K562 (cell line): ENCODE measurements at regions not wholly inside any gene's neighbourhood (a gene's known extent, or its start where the extent isn't known, plus 50 kb on each side); places are given as distances from the start of the nearest gene placed in this dataset.

Experiments
- ATAC-seq: fragments of 200-7000 bp; cut with Tn5 transposase; 3 replicates; pipeline ENCODE4 v1.9.1; 2020; ENCODE audit warnings: moderate library complexity
- BruUV-seq: library from RNA; stranded (reverse); fragments of 400-500 nt; replicated peaks from 2 replicates; lab custom pipeline; 2021; lab: Mats Ljungman, UMichigan
- CTCF ChIA-PET: fragments of 300-600 bp; formaldehyde crosslinking; extraction: SDS; loops from one replicate; lab custom pipeline; 2021; ENCODE audit warnings: low intra/inter-chr PET ratio; lab: Yijun Ruan, JAX
- POLR2A ChIA-PET: fragments of 300-600, 350-650 bp; sonication (Branson Sonifier 250); formaldehyde crosslinking; extraction: SDS; loops from one replicate; lab custom pipeline; 2021; ENCODE audit warnings: antibody characterized with exemption, inconsistent platforms; lab: Yijun Ruan, JAX
- DNase-seq, 4 experiments: peaks; one replicate each; pipeline versions ENCODE4 v3.0.0 to v3.0.0-alpha.2; 2011 to 2018; ENCODE audit warnings: low spot score in 3 of 4, mixed read lengths in 3 of 4; ENCODE audit errors: extremely low read depth in 1 of 4
- FAIRE-seq: peaks from 2 replicates; lab custom pipeline; 2011; peaks lifted over from hg19 to GRCh38; lab: Jason Lieb, UNC
- H2AFZ ChIP-seq: 2 replicates; pipeline ENCODE4 v1.6.0; 2011; ENCODE audit warnings: low read depth, low read length, control low read depth, inconsistent platforms
- H3K27ac ChIP-seq: fragments of 200-600 bp; 3 replicates; pipeline ENCODE4 v1.8.0; 2011; ENCODE audit warnings: low read depth, mild to moderate bottlenecking, control low read depth, inconsistent platforms, low read length, moderate library complexity, mixed read lengths; ENCODE audit errors: extremely low read depth
- H3K27me3 ChIP-seq, 2 experiments: fragments of 300-600 bp in 1 of 2; 2 replicates in 1 of 2; 3 replicates in 1 of 2; pipeline versions ENCODE4 v1.6.0 to v1.8.0; 2011; ENCODE audit warnings: inconsistent platforms in 2 of 2, low read length in 2 of 2, mild to moderate bottlenecking in 1 of 2, mixed read lengths in 1 of 2, moderate library complexity in 1 of 2; ENCODE audit not compliant: control insufficient read depth in 2 of 2, insufficient read depth in 2 of 2
- H3K36me3 ChIP-seq: fragments of 300-600 bp; 3 replicates; pipeline ENCODE4 v1.8.0; 2011; ENCODE audit warnings: mild to moderate bottlenecking, low read length, inconsistent platforms; ENCODE audit not compliant: control insufficient read depth, insufficient read depth
- H3K4me1 ChIP-seq, 2 experiments: fragments of 200-600 bp in 1 of 2; replicated peaks in 1 of 2; 2 replicates in 1 of 2; 3 replicates in 1 of 2; pipeline versions ENCODE4 v1.5.1 to v1.8.0; 2011; ENCODE audit warnings: inconsistent platforms in 2 of 2, low read length in 2 of 2, mild to moderate bottlenecking in 1 of 2, mixed read lengths in 1 of 2, moderate library complexity in 1 of 2; ENCODE audit not compliant: control insufficient read depth in 2 of 2, insufficient read depth in 2 of 2
- H3K4me2 ChIP-seq: 2 replicates; pipeline ENCODE4 v1.6.1; 2011; ENCODE audit warnings: low read length, control low read depth, inconsistent platforms, mixed read lengths; ENCODE audit not compliant: insufficient read depth
- H3K4me3 ChIP-seq: fragments of 200-600 bp; sonication (generic), shearing (Covaris generic); 2 replicates; pipeline ENCODE4 v1.5.1; 2016; ENCODE audit warnings: control low read depth, inconsistent platforms
- H3K79me2 ChIP-seq: fragments of 200-600 bp; 3 replicates; pipeline ENCODE4 v1.8.0; 2011; ENCODE audit warnings: low read length, inconsistent platforms; ENCODE audit not compliant: control insufficient read depth, insufficient read depth
- H3K9ac ChIP-seq, 2 experiments: 2 replicates each; pipeline versions ENCODE4 v1.6.0 to v1.6.1; 2011; ENCODE audit warnings: low read depth in 2 of 2, low read length in 2 of 2, control low read depth in 1 of 2, inconsistent platforms in 1 of 2, mild to moderate bottlenecking in 1 of 2, mixed read lengths in 1 of 2; ENCODE audit not compliant: insufficient read depth in 1 of 2
- H3K9me1 ChIP-seq: one replicate; pipeline ENCODE4 v1.6.0; 2011; ENCODE audit warnings: inconsistent platforms, mild to moderate bottlenecking, low read length, moderate library complexity; ENCODE audit not compliant: control insufficient read depth, insufficient read depth
- H3K9me3 ChIP-seq: replicated peaks from 2 replicates; pipeline ENCODE4 v1.5.1; 2011; ENCODE audit warnings: low read depth, low read length, inconsistent platforms; ENCODE audit not compliant: control insufficient read depth, insufficient read depth
- H4K20me1 ChIP-seq: replicated peaks from 2 replicates; pipeline ENCODE4 v1.6.1; 2011; ENCODE audit warnings: low read length, inconsistent platforms, mixed read lengths; ENCODE audit not compliant: control insufficient read depth, insufficient read depth
- CBFA2T2 ChIP-seq: fragments of 450-650 bp; conservative IDR thresholded peaks from 2 replicates; pipeline ENCODE4 v1.6.1; 2017; ENCODE audit warnings: mild to moderate bottlenecking
- EHMT2 ChIP-seq: fragments of 450-650 bp; IDR thresholded peaks from 2 replicates; pipeline ENCODE4 v1.6.1; 2018; ENCODE audit warnings: antibody characterized with exemption
- EP400 ChIP-seq: fragments of 450-650 bp; IDR thresholded peaks from 2 replicates; pipeline ENCODE4 v1.6.1; 2017; ENCODE audit warnings: antibody characterized with exemption, mild to moderate bottlenecking, moderate library complexity
- ERF ChIP-seq: fragments of 450-650 bp; formaldehyde crosslinking; IDR thresholded peaks from 2 replicates; pipeline ENCODE4 v1.4.0; 2020; ENCODE audit warnings: mild to moderate bottlenecking, mixed read lengths
- HCFC1 ChIP-seq: IDR thresholded peaks from 2 replicates; pipeline ENCODE4 v1.6.1; 2012; ENCODE audit warnings: low read depth, low read length, improper control_type of control experiment
- MCM3 ChIP-seq: fragments of 450-650 bp; IDR thresholded peaks from 2 replicates; pipeline ENCODE4 v1.6.1; 2016
- NFRKB ChIP-seq: fragments of 450-650 bp; IDR thresholded peaks from 2 replicates; pipeline ENCODE4 v1.6.1; 2016; ENCODE audit warnings: low read depth
- OTX1 ChIP-seq: fragments of 450-650 bp; formaldehyde crosslinking; IDR thresholded peaks from 2 replicates; pipeline ENCODE4 v1.4.0; 2022; ENCODE audit warnings: mild to moderate bottlenecking
- PCBP2 ChIP-seq: fragments of 200-400 bp; formaldehyde crosslinking; IDR thresholded peaks from 2 replicates; pipeline ENCODE4 v1.6.1; 2018; ENCODE audit warnings: low read length, low read depth, mild to moderate bottlenecking, moderate library complexity; ENCODE audit not compliant: poor library complexity, severe bottlenecking
- PTBP1 ChIP-seq: fragments of 200-400 bp; formaldehyde crosslinking; IDR thresholded peaks from 2 replicates; pipeline ENCODE4 v1.6.1; 2017; ENCODE audit warnings: low read depth, low read length
- RFX1 ChIP-seq: fragments of 450-650 bp; IDR thresholded peaks from 2 replicates; pipeline ENCODE4 v1.6.1; 2016; ENCODE audit warnings: mild to moderate bottlenecking, moderate library complexity
- SIN3B ChIP-seq: fragments of 450-650 bp; IDR thresholded peaks from 2 replicates; pipeline ENCODE4 v1.6.1; 2017; ENCODE audit warnings: low read depth, mild to moderate bottlenecking, moderate library complexity
- ZNF140 ChIP-seq: fragments of 250-450 bp; sonication (Bioruptor Pico); IDR thresholded peaks from 2 replicates; pipeline ENCODE4 v1.8.0; 2021; ENCODE audit warnings: moderate library complexity, mild to moderate bottlenecking, inconsistent platforms
- ZSCAN29 ChIP-seq: fragments of 450-650 bp; IDR thresholded peaks from 2 replicates; pipeline ENCODE4 v1.6.1; 2017
- WGBS: fragments of 100-300 bp; shearing (Covaris generic); methylation state at CpG from one replicate; pipeline ENCODE4 v1.1.6; 2016; ENCODE audit warnings: low coverage, mixed read lengths; ENCODE audit not compliant: insufficient coverage; ENCODE audit errors: missing lambda C conversion rate; 5-methylcytosine and 5-hydroxymethylcytosine counted together
- in situ Hi-C: fragments of 300-500 bp; cut with MboI; formaldehyde crosslinking; loops from 4 replicates; pipeline ENCODE4 v1.15.0; 2018; ENCODE audit warnings: inconsistent platforms, mixed read lengths
- intact Hi-C: fragments of 100-400 bp; cut with micrococcal nuclease; formaldehyde crosslinking; loops from 2 replicates; pipeline ENCODE4 v1.14.2; 2022
- TF ChIP-seq, protein P1 (sequence below), 2 experiments: fragments of 150-350 bp in 1 of 2; IDR thresholded peaks; 2 replicates each; pipeline ENCODE4 v1.6.1; 2012 to 2016; ENCODE audit warnings: low read depth in 2 of 2, low read length in 2 of 2, mild to moderate bottlenecking in 1 of 2, moderate library complexity in 1 of 2

DNA sequence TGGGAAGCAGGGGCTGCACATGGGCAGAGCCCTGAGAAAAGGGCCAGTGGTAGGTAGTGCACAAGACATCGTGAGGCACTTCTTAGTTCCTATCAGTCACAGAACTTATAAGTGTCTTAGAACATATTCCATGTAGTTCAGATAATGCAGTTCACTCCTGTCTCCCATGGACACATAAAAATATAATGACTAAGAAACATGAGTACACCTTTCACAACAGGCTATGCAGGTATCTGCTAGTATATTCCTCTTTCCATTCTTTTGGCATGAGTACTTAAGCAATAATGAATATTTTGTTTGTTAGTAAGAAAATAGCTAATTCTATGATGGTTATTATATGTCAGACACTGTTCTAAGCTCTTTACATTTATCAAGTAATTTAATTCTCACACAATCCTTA, 808.4 kb downstream of the BCL11A start (continued):
- TF ChIP-seq ZNF140 (CRISPR knock-in tag) = no peak

DNA sequence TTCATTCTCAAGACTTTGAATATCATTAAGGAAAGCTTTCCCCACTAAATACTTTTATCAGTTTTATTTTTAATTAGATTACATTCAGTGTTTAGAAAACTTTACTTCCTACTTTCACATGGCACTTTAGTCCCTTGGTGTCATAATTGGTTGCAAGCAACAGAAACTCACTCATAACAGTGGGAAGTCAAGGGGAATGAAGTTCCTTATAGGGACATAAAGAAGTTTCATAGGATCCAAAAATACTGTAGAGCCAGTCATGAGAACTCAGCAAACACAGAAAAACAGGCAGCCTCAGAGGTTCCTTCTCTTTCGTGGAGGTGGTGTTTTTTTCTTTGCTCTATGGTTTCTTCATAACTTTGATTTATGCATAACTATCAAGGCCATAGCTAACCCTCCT, 809.0 kb downstream of the BCL11A start:
- Histone ChIP-seq H3K27me3 (no peaks in the 10 kb centered on the region), H3K79me2 (no peaks in the 10 kb centered on the region), H4K20me1 (no peaks in the 10 kb centered on the region), H3K4me2 (no peak overlapping the region), H3K9me1 (no peaks in the 10 kb centered on the region), H2AFZ (no peak overlapping the region), H3K36me3 (no peaks in the 10 kb centered on the region), H3K9ac (no peak overlapping the region), H3K27ac (no peak overlapping the region), H3K4me1 (no peaks in the 10 kb centered on the region), H3K4me3 (no peak overlapping the region), H3K9me3 (no peaks in the 10 kb centered on the region)
- intact Hi-C loops (no loop called here), in situ Hi-C loops (no loop called here)
- POLR2A ChIA-PET = no interaction called here
- CTCF ChIA-PET = no interaction called here
- ATAC-seq = no peak
- BruUV-seq = no TSS peak
- no peak for DNase-seq
- no peak for FAIRE-seq
- 0% methylated on average over 1 of the region's 1 CpG for WGBS
- TF ChIP-seq, protein P1, sequence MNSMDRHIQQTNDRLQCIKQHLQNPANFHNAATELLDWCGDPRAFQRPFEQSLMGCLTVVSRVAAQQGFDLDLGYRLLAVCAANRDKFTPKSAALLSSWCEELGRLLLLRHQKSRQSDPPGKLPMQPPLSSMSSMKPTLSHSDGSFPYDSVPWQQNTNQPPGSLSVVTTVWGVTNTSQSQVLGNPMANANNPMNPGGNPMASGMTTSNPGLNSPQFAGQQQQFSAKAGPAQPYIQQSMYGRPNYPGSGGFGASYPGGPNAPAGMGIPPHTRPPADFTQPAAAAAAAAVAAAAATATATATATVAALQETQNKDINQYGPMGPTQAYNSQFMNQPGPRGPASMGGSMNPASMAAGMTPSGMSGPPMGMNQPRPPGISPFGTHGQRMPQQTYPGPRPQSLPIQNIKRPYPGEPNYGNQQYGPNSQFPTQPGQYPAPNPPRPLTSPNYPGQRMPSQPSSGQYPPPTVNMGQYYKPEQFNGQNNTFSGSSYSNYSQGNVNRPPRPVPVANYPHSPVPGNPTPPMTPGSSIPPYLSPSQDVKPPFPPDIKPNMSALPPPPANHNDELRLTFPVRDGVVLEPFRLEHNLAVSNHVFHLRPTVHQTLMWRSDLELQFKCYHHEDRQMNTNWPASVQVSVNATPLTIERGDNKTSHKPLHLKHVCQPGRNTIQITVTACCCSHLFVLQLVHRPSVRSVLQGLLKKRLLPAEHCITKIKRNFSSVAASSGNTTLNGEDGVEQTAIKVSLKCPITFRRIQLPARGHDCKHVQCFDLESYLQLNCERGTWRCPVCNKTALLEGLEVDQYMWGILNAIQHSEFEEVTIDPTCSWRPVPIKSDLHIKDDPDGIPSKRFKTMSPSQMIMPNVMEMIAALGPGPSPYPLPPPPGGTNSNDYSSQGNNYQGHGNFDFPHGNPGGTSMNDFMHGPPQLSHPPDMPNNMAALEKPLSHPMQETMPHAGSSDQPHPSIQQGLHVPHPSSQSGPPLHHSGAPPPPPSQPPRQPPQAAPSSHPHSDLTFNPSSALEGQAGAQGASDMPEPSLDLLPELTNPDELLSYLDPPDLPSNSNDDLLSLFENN (IDR thresholded peaks at IDR 0.05; ENCODE audit: low read depth in 2 of 2, low read length in 2 of 2) = no peak
- TF ChIP-seq CBFA2T2 (no peak), NFRKB (no peak), HCFC1 (no peak), ZSCAN29 (no peak), OTX1 (no peak), ERF (CRISPR knock-in tag) (no peak), SIN3B (no peak), MCM3 (no peak), PTBP1 (no peak), EP400 (no peak), EHMT2 (no peak), PCBP2 (no peak), RFX1 (no peak)
